Mucosa of descending colon (tissue), 3 donors: ENCODE measurements at regions not wholly inside any gene's neighbourhood (a gene's known extent, or its start where the extent isn't known, plus 50 kb on each side); places are given as distances from the start of the nearest gene placed in this dataset.

Experiments used
- ATAC-seq: fragments of 200-7000 bp; cut with Tn5 transposase; one replicate; pipeline ENCODE4 v1.9.1; 2020; ENCODE audit warnings: mild to moderate bottlenecking, moderate library complexity
- DNase-seq, 3 donors: peaks; one replicate each; pipeline ENCODE4 v3.0.0-alpha.2; 2020
- H3K36me3 ChIP-seq: fragments of 200-600 bp; one replicate; pipeline ENCODE4 v1.8.0; 2021; ENCODE audit warnings: low read depth, mild to moderate bottlenecking
- H3K4me1 ChIP-seq: fragments of 200-600 bp; one replicate; pipeline ENCODE4 v1.8.0; 2021; ENCODE audit warnings: low read depth, mild to moderate bottlenecking
- H3K4me3 ChIP-seq: fragments of 200-600 bp; one replicate; pipeline ENCODE4 v1.8.0; 2021; ENCODE audit warnings: mild to moderate bottlenecking
- H3K9me3 ChIP-seq: fragments of 200-600 bp; one replicate; pipeline ENCODE4 v1.8.0; 2021; ENCODE audit warnings: mild to moderate bottlenecking
- CTCF ChIP-seq: fragments of 200-600 bp; IDR thresholded peaks from one replicate; pipeline ENCODE4 v1.8.0; 2022; ENCODE audit warnings: antibody characterized with exemption, mild to moderate bottlenecking
- intact Hi-C, 2 donors: fragments of 100-400 bp; cut with DNase I in 1 of 2; cut with micrococcal nuclease in 1 of 2; formaldehyde crosslinking; loops; one replicate each; pipeline versions ENCODE4 v1.11.0 to v1.11.1; 2022; cut with DNase I, micrococcal nuclease
- donor health status: DM: no; HTN: no; CAD: no; lungs with moderate emphysema.
- donor health status: DM: no; HTN: no; CAD: no.
- donor health status: DM: no; HTN: yes; CAD: no.

GRCh38 chr1:106621853-106622252 is 434.6 kb upstream of the PRMT6 start:
- H3K9me3 ChIP-seq, result no peaks in the 10 kb centered on the region
- no peak overlapping the region for H3K4me3 ChIP-seq
- ATAC-seq, result no peak
- no peaks in the 10 kb centered on the region for H3K4me1 ChIP-seq
- intact Hi-C loops, result no loop called here
- DNase-seq, result no peak
- no peak for TF ChIP-seq CTCF
- no peaks in the 10 kb centered on the region for H3K36me3 ChIP-seq

- TF ChIP-seq CTCF, result no peak
- no peaks in the 10 kb centered on the region for H3K36me3 ChIP-seq
- no peaks in the 10 kb centered on the region for H3K9me3 ChIP-seq
- no peak for DNase-seq
- intact Hi-C loops, result no loop called here
- ATAC-seq, result no peak
- no peaks in the 10 kb centered on the region for H3K4me1 ChIP-seq
- no peak overlapping the region for H3K4me3 ChIP-seq
Observed at GRCh38 chr1:106637566-106637965, 418.9 kb upstream of the PRMT6 start.

- no peak for ATAC-seq
- no peaks in the 10 kb centered on the region for H3K4me1 ChIP-seq
- H3K9me3 ChIP-seq, result no peaks in the 10 kb centered on the region
- no peak overlapping the region for H3K4me3 ChIP-seq
- TF ChIP-seq CTCF, result no peak
- intact Hi-C loops, result no loop called here
- DNase-seq, result no peak
- no peaks in the 10 kb centered on the region for H3K36me3 ChIP-seq
Observed at GRCh38 chr1:106646261-106646784, 410.2 kb upstream of the PRMT6 start.

GRCh38 chr1:106646816-106647215 is 409.7 kb upstream of the PRMT6 start:
- no peak for TF ChIP-seq CTCF
- Histone ChIP-seq H3K9me3 (no peaks in the 10 kb centered on the region), H3K4me3 (no peak overlapping the region), H3K36me3 (no peaks in the 10 kb centered on the region), H3K4me1 (no peaks in the 10 kb centered on the region)
- no peak for ATAC-seq
- DNase-seq, result no peak
- intact Hi-C loops, result no loop called here

GRCh38 chr1:106651028-106651762 is 405.3 kb upstream of the PRMT6 start:
- no peaks in the 10 kb centered on the region for H3K36me3 ChIP-seq
- H3K4me1 ChIP-seq, result no peaks in the 10 kb centered on the region
- DNase-seq (no peak), ATAC-seq (no peak)
- H3K9me3 ChIP-seq, result no peaks in the 10 kb centered on the region
- intact Hi-C loops, result no loop called here
- no peak for TF ChIP-seq CTCF
- H3K4me3 ChIP-seq, result no peak overlapping the region
